ENCODE measurements at regions not wholly inside any gene's neighbourhood (a gene's known extent, or its start where the extent isn't known, plus 50 kb on each side); places are given as distances from the start of the nearest gene placed in this dataset.

GRCh38 chr9:78462611-78463010, 165.7 kb downstream of the PSAT1 start:
- TF ChIP-seq CTCF (IDR thresholded peaks at IDR 0.05): no peak

GRCh38 chr9:78463750-78464149, 166.8 kb downstream of the PSAT1 start:
- TF ChIP-seq CTCF (IDR thresholded peaks at IDR 0.05): no peak

GRCh38 chr9:78468231-78468630, 171.3 kb downstream of the PSAT1 start:
- no peak for TF ChIP-seq CTCF (IDR thresholded peaks at IDR 0.05)

- no peak for TF ChIP-seq CTCF (IDR thresholded peaks at IDR 0.05)
These were observed 172.2 kb downstream of the PSAT1 start for GRCh38 chr9:78468974-78469576.

GRCh38 chr9:78470216-78470615, 173.3 kb downstream of the PSAT1 start:
- TF ChIP-seq CTCF (IDR thresholded peaks at IDR 0.05): no peak

GRCh38 chr9:78470741-78471140, 173.8 kb downstream of the PSAT1 start:
- no peak for TF ChIP-seq CTCF (IDR thresholded peaks at IDR 0.05)

- no peak for TF ChIP-seq CTCF (IDR thresholded peaks at IDR 0.05)
These were observed 175.2 kb downstream of the PSAT1 start for GRCh38 chr9:78472111-78472510.

GRCh38 chr9:78479441-78479840, 182.5 kb downstream of the PSAT1 start:
- TF ChIP-seq CTCF (IDR thresholded peaks at IDR 0.05): no peak

Data from LNCAP (cell line).